ENCODE measurements at regions not wholly inside any gene's neighbourhood (a gene's known extent, or its start where the extent isn't known, plus 50 kb on each side); places are given as distances from the start of the nearest gene placed in this dataset.

DNA sequence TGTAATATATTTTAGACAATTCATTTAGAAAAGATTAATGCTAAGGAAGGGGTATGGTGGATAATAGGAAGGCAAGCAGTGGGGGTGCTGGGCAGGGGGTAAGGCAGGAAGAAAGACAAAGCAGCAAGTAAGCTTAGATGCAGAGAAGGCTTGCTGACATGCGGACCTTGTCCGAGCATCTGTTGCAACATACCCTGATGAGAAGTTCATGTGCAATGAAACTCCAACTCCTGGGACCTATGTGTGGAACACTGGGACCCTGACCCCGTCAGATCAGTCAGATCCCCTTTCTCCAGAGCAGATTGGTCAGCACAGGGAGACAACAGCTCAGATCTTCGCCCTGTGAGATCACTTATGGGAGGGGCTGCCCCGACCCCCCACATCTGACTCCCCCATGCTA, 71.3 kb upstream of the ZNF599 start:
- Histone ChIP-seq H3K4me2 (ENCODE audit: insufficient read depth, low read length) (no peak overlapping the region), H3K79me2 (ENCODE audit: control insufficient read depth, insufficient read depth, low read length) (no peaks in the 10 kb centered on the region), H3K27me3 (ENCODE audit: control insufficient read depth in 2 of 2, insufficient read depth in 2 of 2, low read length in 2 of 2) (no peaks in the 10 kb centered on the region; a peak in 1 of 5 replicates), H3K9ac (ENCODE audit: insufficient read depth in 1 of 2, low read depth in 2 of 2, low read length in 2 of 2) (no peak overlapping the region; a peak in 1 of 4 replicates), H4K20me1 (replicated peaks; ENCODE audit: control insufficient read depth, insufficient read depth, low read length) (no peaks in the 10 kb centered on the region), H3K9me1 (ENCODE audit: control insufficient read depth, insufficient read depth, low read length) (no peaks in the 10 kb centered on the region), H3K4me3 (no peak overlapping the region), H2AFZ (ENCODE audit: low read depth, low read length) (no peak overlapping the region), H3K4me1 (replicated peaks in 1 of 2; ENCODE audit: control insufficient read depth in 2 of 2, insufficient read depth in 2 of 2, low read length in 2 of 2) (no peaks in the 10 kb centered on the region; a peak in 1 of 5 replicates), H3K27ac (ENCODE audit: extremely low read depth, low read depth, low read length) (no peak overlapping the region), H3K9me3 (replicated peaks; ENCODE audit: control insufficient read depth, insufficient read depth, low read depth, low read length) (no peaks in the 10 kb centered on the region), H3K36me3 (ENCODE audit: control insufficient read depth, insufficient read depth, low read length) (no peaks in the 10 kb centered on the region)
- WGBS (ENCODE audit: insufficient coverage, low coverage, missing lambda C conversion rate) = 9% methylated on average over 5 of the region's 5 CpGs
- ChIA-PET CTCF (ENCODE audit: low intra/inter-chr PET ratio) (no interaction called here), POLR2A (interaction anchor here (0.6 kb wide), 1 partner anchor 179 kb away, joined by 3 read pairs; no protein-coding TSS in a partner anchor)
- no peak for ATAC-seq
- TF ChIP-seq ETS2 (tag; IDR thresholded peaks at IDR 0.05; ENCODE audit: borderline replicate concordance, poor library complexity, severe bottlenecking) (no peak), IRF1 (CRISPR knock-in tag; IDR thresholded peaks at IDR 0.05; ENCODE audit: borderline replicate concordance) (no peak), ERF (CRISPR knock-in tag; IDR thresholded peaks at IDR 0.05) (no peak), CEBPB (tag; IDR thresholded peaks at IDR 0.05) (0 out of 2 replicates have a peak, but pooled peaks have one; percentile 37), RBM22 (IDR thresholded peaks at IDR 0.05; ENCODE audit: low read depth, low read length, poor library complexity, severe bottlenecking) (no peak)
- FAIRE-seq = no peak
- in situ Hi-C loops (cut with MboI) (loop anchor here (5.0 kb wide), 1 partner anchor 168 kb away; no protein-coding TSS in a partner anchor), intact Hi-C loops (cut with micrococcal nuclease) (loop anchor here (5.0 kb wide), 1 partner anchor 128 kb away; no protein-coding TSS in a partner anchor)
- no TSS peak for BruUV-seq (replicated peaks)
- DNase-seq (ENCODE audit: extremely low read depth in 1 of 4, low spot score in 3 of 4) = no peak
